ENCODE measurements at regions not wholly inside any gene's neighbourhood (a gene's known extent, or its start where the extent isn't known, plus 50 kb on each side); places are given as distances from the start of the nearest gene placed in this dataset.

GRCh38 chr6:140276719-140277118, 902.3 kb upstream of the CITED2 start:
- peak; percentile 38 for DNase-seq

DNA sequence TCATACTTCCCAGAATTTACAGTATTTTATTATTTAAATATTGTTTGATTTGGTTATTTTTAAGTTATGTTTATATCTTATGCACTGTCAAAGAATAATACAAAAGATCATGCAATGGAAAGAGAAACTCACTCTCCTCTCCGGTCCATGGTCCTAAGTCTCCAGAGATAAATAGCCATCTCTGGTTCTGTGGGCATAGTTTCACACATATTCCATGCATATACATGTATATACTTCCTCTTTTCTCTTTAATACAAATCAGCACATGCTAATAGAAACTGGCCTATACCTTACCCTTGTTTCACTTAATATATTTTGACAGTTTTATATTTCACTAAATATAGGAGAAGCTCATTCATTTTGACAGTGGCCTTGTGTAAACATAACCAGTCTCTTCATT, 901.7 kb upstream of the CITED2 start:
- no peak for DNase-seq

- no peak for DNase-seq
These were observed 901.3 kb upstream of the CITED2 start for GRCh38 chr6:140275725-140276124.

GRCh38 chr6:140274548-140274947, 900.1 kb upstream of the CITED2 start:
- no peak for DNase-seq

GRCh38 chr6:140271759-140272377, 897.4 kb upstream of the CITED2 start:
- no peak for DNase-seq

DNA sequence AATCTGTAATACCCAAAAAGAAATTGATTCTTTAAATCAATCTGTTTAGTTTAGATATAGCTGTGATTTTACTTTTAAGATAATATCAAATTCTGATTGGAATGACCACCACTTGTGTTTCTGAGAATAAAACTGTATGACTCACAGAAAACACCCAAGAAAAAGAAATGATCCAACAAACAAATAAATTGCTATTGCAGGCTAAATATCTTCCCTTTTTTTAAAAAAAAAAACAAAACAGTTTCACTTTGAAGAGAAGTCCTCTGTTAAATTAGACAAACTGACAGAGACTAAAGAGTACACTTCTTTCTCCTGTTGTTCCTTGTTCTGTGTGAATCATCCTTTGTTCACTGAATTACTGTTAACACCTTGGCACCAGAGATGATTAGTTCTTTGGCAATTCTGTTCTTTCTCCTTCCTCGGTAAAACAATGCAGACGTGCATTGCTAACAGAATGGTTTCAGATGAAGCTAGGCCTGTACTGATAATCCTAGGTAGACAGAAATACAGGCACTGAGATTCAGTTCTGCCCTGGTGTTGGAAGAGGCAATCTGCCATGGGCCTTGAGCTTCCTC, 895.2 kb upstream of the CITED2 start:
- DNase-seq = peak; percentile 14

DNA sequence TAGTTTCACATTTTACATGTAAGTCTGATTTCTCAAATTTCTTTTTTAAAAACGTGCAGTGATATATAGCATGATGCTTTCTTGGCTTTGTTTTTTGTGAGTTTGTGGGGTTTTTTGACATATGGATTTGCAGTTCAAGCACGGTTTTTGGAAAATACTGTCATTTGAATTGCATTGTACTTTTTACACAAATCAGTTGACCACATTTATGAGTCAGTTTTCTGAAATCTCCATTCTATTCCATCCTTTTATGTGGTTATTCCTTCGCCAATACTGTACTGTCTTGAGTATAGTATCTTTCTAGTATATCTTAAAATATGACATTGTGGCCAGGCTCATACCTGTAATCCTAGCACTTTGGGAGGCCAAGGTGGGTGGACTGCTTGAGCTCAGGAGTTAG, 890.0 kb upstream of the CITED2 start:
- peak; percentile 45 for DNase-seq

DNA sequence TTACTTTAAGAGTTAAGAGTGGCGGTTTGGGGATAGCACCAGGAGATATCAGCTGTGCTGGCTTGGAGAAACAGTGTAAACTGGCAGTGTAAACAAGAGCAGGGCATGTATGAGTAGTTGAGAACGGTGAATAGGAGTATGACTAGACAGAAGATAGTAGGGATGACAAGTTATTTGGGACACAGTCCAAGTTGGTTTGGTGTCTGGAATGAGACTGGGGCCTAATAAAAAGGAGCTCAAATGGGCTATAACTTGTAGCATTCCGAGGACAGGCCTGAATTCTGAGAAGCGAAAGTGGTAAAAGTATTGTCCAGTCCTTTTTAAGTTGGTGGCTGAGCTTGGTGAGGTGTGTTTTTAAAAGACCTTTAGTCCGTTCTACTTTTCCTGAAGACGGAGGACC, 883.9 kb upstream of the CITED2 start:
- DNase-seq = peak; percentile 32

- peak; percentile 26 for DNase-seq
These were observed 881.8 kb upstream of the CITED2 start for GRCh38 chr6:140256248-140256647.

DNA sequence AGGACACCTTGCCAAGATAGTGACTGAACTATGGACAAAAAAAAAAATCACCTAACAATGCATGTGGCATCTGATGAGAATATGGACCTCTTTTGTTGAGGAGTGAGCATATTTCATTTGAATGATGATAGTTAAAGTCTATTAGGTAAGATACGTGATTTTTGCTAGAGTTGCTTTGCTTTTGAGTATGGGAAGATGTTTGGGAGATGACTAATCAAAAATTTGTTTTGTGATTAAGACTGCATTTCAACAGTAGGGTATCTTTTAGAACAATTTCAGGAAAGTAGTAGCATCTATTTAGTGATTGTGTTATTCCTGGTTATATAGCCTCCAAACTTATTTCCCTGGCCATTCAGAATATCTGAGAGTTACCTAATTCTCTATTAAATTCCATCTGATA, 878.6 kb upstream of the CITED2 start:
- peak; percentile 58 for DNase-seq

DNA sequence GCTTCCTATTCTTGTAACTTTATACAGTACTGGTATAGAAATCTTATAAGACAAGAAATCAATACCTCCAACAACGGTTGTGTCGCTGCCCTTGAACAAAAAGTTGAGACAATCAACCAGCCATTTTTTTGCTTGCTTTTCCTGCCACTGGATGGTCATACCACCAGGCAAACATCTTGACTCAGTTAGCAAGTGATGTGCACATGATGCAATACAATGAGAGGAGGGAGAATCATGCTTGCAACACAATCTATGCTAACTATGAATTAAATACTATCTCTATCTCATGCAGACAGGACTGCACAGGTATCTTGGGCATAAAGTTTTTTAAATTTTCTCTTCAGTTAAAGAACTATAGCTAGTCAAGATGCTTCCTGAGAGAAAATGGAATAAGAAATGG, 877.7 kb upstream of the CITED2 start:
- peak; percentile 10 for DNase-seq

DNA sequence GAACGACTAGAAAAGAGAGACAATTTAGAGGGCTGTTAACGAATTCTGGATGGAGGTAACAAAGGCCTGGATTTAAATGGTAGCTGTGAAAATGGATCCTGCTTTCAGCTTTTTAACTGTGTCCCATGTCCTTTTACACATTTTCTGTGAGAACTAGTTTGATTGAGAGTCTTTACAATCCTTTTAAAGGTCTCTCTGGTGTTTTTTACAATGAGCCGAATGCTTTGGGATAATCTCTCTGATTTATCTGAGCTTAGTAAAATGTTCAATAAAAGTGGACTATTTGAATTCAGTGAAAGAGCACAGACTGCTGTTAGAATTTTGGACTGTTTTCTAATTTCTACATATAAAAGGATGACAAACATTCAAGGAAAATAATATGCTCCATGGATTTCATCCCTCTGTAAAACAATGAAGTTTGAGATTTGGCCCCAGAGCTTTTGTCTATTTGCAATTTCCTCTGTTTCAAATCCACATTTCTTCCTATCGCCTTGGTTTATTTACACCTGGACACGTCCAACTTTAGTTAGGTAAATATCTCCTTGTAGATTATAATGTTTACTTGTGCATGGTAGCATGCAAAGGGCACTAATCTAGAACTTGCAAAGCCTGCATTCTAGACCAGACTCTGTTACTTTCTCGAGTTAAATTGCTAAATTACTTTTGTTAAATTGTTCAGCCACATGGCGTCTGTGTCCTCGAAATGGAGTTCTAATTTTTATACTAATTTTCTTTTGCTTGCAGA, 871.0 kb upstream of the CITED2 start:
- no peak for DNase-seq

DNA sequence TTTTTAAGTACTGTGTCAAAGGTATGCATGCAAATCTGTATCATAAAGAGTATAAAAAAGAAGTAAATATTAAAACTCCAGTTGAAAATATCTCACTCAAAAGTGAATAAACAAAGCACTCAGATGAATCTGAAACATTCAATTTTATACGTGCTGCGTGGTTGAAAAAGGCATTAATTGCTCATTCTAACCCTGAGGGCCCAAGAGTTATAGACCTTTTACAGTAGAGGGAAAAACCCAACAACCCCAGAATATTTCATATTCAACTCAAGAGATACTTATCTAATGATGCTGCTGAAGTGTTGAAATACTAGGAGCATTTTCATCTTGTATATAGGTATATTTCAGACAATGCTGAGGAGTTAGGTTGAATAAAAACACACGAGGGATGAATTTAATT, 862.8 kb upstream of the CITED2 start:
- DNase-seq = no peak

GRCh38 chr6:140236732-140237131, 862.3 kb upstream of the CITED2 start:
- no peak for DNase-seq

DNA sequence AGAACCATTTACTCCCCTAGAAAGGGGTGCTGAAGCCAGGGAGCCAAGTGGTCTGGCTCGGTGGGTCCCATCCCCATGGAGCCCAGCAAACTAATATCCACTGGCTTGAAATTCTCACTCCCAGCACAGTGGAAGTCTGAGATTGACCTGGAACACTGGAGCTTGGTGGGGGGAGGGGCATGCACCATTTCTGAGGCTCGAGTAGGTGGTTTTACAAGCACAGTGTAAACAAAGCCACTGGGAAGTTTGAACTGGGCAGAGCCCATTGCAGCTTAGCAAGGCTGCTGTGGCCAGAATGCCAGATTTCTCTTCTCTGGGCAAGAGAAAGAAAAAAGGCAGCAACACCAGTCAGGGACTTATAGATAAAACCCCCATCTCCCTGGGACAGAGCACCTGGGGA, 855.8 kb upstream of the CITED2 start:
- DNase-seq = no peak

- no peak for DNase-seq
These were observed 854.0 kb upstream of the CITED2 start for GRCh38 chr6:140228491-140228890.

DNA sequence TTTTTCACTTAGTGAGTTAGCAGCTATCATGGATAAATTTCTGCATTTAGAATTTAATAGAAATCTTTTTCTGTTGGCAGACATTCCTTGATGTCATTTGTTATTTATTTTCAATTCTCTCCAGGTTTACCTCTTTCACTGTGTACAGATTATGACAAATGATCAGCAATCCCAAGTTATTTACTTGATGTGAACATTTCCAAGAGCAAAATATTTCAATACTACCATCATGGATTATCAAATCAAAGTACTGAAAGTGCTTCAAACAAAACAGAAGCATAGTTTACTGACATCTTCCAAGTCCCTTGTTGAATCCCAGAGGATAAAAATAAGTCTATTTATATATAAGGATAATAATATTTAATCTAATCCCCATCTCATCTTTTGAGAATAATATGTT, 852.2 kb upstream of the CITED2 start:
- no peak for DNase-seq

- peak; percentile 74 for DNase-seq
These were observed 851.4 kb upstream of the CITED2 start for GRCh38 chr6:140225701-140226436.

DNA sequence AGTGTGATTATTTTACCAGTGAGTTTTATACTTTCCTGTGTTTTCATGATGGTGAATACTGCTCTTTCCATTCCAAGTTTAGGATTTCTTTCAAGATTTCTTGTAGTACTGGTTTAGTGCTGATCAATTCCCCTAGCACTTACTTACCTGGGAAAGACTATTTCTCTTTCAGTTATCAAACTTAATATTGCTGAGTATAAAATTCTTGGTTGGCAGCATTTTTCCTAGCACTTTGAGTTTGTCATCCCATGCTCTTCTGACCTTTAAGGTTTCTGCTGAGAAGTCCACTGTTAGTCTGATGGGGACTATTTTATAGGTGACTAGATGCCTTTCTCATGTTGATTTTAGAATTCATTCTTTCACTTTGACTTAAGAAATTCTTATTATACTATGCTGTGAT, 842.8 kb upstream of the CITED2 start:
- DNase-seq = no peak

DNA sequence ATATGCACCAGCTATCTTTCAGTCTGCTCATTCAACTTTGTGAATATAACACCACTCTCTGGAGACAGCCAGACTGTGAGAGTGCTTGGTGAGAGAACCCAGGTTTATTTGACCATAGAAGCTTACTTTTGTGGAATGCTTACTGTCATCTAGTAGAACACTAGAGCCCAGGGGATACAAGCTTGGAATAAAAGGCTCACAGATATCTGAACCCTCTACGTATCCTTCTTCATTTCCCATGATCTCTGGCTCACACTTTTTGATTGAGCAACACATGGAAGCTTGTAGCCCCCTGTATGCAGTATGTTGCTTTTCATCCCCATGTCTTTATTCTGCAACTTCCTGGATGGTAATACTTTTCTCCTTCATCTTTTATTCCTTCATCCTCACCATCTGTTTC, 835.3 kb upstream of the CITED2 start:
- DNase-seq = no peak

DNA sequence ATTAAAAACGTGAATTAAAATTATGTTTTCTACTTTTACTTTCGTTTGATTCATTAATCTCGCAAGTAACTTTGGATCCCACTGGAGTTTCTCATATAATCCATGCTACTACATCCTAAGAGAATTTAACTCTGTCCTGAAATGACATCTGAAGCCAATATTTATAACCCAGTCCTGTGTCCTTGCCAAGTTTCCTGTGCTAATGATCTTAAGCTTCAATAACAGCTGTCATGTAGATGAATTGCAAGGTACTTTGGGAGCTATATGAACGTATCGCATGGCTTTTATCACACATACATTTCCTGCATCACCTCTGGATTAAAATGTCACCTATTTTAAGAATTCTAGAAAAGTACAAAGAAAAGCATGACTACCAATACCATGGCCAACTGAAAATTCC, 833.8 kb upstream of the CITED2 start:
- DNase-seq = peak; percentile 44

- no peak for DNase-seq
These were observed 831.5 kb upstream of the CITED2 start for GRCh38 chr6:140205795-140206593.

- DNase-seq = no peak
These were observed 829.7 kb upstream of the CITED2 start for GRCh38 chr6:140204154-140204553.

Measured in fibroblast of skin of right quadriceps (primary cell).